BLaER1 (cell line): ENCODE measurements at regions not wholly inside any gene's neighbourhood (a gene's known extent, or its start where the extent isn't known, plus 50 kb on each side); places are given as distances from the start of the nearest gene placed in this dataset.
"Not testable (repeated sequence)": the region's sequence is repeated elsewhere in the genome, so short reads cannot be mapped to it uniquely, and the experiment has no call there.

Experiments used
- H3K27ac ChIP-seq: shearing (Covaris generic); formaldehyde crosslinking; 2 replicates; pipeline ENCODE4 v1.8.1; 2022
- H3K27me3 ChIP-seq: shearing (Covaris generic); formaldehyde crosslinking; 2 replicates; pipeline ENCODE4 v1.8.1; 2022
- H3K36me3 ChIP-seq: shearing (Covaris generic); formaldehyde crosslinking; 2 replicates; pipeline ENCODE4 v1.8.1; 2022
- H3K4me1 ChIP-seq: shearing (Covaris generic); formaldehyde crosslinking; 2 replicates; pipeline ENCODE4 v1.8.1; 2022
- H3K4me2 ChIP-seq: shearing (Covaris generic); formaldehyde crosslinking; 2 replicates; pipeline ENCODE4 v1.8.1; 2022
- H3K4me3 ChIP-seq: shearing (Covaris generic); formaldehyde crosslinking; 2 replicates; pipeline ENCODE4 v1.8.1; 2022
- H3K9ac ChIP-seq: shearing (Covaris generic); formaldehyde crosslinking; 2 replicates; pipeline ENCODE4 v1.8.1; 2022
- H3K9me3 ChIP-seq: shearing (Covaris generic); formaldehyde crosslinking; 2 replicates; pipeline ENCODE4 v1.8.1; 2022
- H4K20me1 ChIP-seq: shearing (Covaris generic); formaldehyde crosslinking; 2 replicates; pipeline ENCODE4 v1.8.1; 2022
- Cebpa-rat ChIP-seq: shearing (Covaris generic); IDR thresholded peaks from 2 replicates; pipeline ENCODE4 v1.8.1; 2022

- H3K4me1 ChIP-seq, H3K4me2 ChIP-seq, H3K27me3 ChIP-seq, H3K9me3 ChIP-seq, H3K27ac ChIP-seq, H3K9ac ChIP-seq, H4K20me1 ChIP-seq, H3K36me3 ChIP-seq, H3K4me3 ChIP-seq: not testable (repeated sequence)
These were observed 439.1 kb downstream of the SPATA31A7 start for GRCh38 chr9:61628951-61629350.

DNA sequence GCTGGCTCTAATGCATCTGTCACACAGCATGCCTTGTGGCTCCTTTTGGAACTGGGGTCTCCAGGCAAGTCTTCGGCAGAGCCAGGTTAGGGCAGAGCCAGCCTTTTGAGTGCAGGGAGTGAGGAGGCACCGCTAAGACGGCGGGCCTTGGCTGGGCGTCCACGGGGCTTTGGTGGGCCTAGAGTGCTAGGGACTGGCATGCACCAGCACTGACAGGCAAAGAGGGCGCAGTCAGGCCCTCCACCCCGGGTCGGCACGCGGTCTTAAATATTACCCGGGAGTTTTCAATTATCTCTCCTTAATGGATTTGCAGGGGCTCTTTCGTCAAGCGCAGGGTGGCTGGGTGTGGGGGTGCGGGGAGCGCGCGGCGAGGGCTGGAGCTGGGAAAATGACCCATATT lies 444.4 kb downstream of the SPATA31A7 start:
- no peak for TF ChIP-seq Cebpa-rat
- Histone ChIP-seq H3K9ac (no peak overlapping the region), H3K27ac (no peak overlapping the region), H3K4me3 (no peak overlapping the region), H3K4me2 (no peak overlapping the region), H3K4me1 (no peaks in the 10 kb centered on the region), H3K36me3 (no peaks in the 10 kb centered on the region), H3K27me3 (no peaks in the 10 kb centered on the region), H4K20me1 (no peaks in the 10 kb centered on the region), H3K9me3 (no peaks in the 10 kb centered on the region)

DNA sequence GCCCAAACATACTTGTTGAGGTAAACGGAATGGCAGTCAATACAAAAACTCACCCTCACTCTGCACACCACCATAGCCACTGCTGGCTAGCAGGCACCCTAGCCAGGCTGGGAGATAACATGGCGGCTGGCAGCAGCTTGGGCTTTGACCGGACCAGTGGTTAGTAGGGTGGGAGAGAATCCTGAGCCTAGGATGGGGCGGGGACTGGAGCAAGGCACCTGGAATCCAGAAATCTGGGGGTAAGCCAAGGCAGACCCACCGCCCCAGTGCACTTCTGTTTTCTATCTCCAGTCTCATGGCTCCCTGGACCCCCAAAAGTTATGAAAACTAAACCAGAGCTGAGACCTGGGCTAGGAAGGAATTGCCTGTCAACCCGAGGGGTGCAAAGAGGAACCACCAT lies 474.4 kb downstream of the SPATA31A7 start:
- H4K20me1 ChIP-seq, H3K4me3 ChIP-seq, H3K27ac ChIP-seq, H3K4me2 ChIP-seq, H3K36me3 ChIP-seq, H3K4me1 ChIP-seq, H3K9ac ChIP-seq, H3K27me3 ChIP-seq: not testable (repeated sequence)
- H3K9me3 ChIP-seq, result peaks cover 26% of the 10 kb centered on the region

DNA sequence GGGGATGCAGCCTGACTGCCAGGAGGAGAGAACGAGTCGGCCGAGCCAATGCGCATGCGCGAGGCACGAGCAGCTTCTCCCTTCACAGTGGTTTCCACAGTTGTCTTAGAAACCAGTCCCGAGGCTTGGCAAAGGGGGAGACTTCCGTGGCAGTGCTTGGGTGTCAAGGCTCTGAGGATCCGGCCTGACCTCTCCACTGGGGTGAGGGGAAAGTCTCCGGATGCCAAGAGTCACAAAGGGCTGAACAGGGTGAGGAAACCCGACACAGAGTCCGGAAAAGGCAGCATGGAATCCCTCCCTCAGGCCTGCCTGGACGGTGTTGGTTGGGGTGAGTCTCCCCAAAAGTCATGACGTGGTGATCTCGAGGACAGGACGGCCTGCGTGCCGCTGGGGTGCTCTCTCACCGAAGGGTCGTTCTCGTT lies 475.5 kb downstream of the SPATA31A7 start:
- no peak overlapping the region for H3K27ac ChIP-seq
- H3K4me2 ChIP-seq, result no peak overlapping the region
- H3K9me3 ChIP-seq, result peaks cover 35% of the 10 kb centered on the region
- no peaks in the 10 kb centered on the region for H3K36me3 ChIP-seq
- no peak overlapping the region for H3K4me3 ChIP-seq
- no peak for TF ChIP-seq Cebpa-rat
- no peaks in the 10 kb centered on the region for H3K27me3 ChIP-seq
- H3K9ac ChIP-seq, result no peak overlapping the region
- H3K4me1 ChIP-seq, result no peaks in the 10 kb centered on the region
- H4K20me1 ChIP-seq, result no peaks in the 10 kb centered on the region

DNA sequence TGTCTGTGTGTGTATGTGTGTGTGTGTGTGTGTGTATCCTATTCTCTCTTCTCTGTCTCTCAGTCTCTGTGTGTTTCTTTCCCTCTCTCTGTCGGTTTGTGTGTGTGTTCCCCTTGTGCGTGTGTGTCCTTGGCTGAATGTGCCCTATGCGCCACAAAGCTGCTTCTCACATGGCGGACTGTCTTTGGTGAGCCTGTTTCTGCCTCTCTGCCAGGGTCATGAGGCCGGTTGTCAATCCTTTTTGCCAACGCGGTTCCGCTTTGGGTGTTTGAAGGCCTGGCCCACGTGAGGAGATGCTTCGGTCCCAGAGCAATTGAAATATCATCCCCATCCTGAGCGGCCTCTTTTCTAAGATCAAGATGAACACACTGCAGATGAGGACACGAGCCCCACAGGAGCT lies 476.0 kb downstream of the SPATA31A7 start:
- Histone ChIP-seq H3K27ac (no peak overlapping the region), H3K4me2 (no peak overlapping the region), H3K4me1 (no peaks in the 10 kb centered on the region), H3K36me3 (no peaks in the 10 kb centered on the region), H3K27me3 (no peaks in the 10 kb centered on the region), H3K9ac (no peak overlapping the region), H4K20me1 (no peaks in the 10 kb centered on the region), H3K4me3 (no peak overlapping the region), H3K9me3 (peaks cover 40% of the 10 kb centered on the region)
- TF ChIP-seq Cebpa-rat, result no peak

DNA sequence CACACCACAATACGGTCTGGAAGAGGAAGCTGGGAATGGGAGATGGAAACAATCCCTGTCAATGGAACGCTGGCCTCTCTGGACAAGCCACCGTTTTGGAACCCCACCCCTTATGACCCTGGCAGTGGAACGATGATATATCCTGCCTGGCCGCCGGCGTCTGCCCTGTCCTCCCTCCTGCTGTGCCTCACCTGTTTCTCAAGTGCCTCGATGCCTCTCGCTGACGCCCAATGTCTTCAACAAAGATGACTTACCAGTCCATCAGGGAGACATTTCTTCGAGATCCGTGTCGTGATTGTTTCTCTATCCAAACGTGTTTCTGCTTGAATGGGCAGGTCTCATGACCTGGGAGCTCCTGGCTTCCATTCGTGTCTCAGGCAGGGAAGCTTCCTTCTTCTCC lies 476.5 kb downstream of the SPATA31A7 start:
- no peak overlapping the region for H3K9ac ChIP-seq
- peaks cover 45% of the 10 kb centered on the region for H3K9me3 ChIP-seq
- no peaks in the 10 kb centered on the region for H4K20me1 ChIP-seq
- no peak overlapping the region for H3K27ac ChIP-seq
- no peak for TF ChIP-seq Cebpa-rat
- no peak overlapping the region for H3K4me2 ChIP-seq
- no peaks in the 10 kb centered on the region for H3K27me3 ChIP-seq
- H3K36me3 ChIP-seq, result no peaks in the 10 kb centered on the region
- no peak overlapping the region for H3K4me3 ChIP-seq
- H3K4me1 ChIP-seq, result no peaks in the 10 kb centered on the region

- Histone ChIP-seq H3K9me3 (peaks cover 51% of the 10 kb centered on the region), H3K4me3 (no peak overlapping the region), H3K4me1 (no peaks in the 10 kb centered on the region), H3K27me3 (no peaks in the 10 kb centered on the region), H3K4me2 (no peak overlapping the region), H4K20me1 (no peaks in the 10 kb centered on the region), H3K36me3 (no peaks in the 10 kb centered on the region), H3K27ac (no peak overlapping the region), H3K9ac (no peak overlapping the region)
- TF ChIP-seq Cebpa-rat, result no peak
These were observed 477.1 kb downstream of the SPATA31A7 start for GRCh38 chr9:61666849-61667371.

DNA sequence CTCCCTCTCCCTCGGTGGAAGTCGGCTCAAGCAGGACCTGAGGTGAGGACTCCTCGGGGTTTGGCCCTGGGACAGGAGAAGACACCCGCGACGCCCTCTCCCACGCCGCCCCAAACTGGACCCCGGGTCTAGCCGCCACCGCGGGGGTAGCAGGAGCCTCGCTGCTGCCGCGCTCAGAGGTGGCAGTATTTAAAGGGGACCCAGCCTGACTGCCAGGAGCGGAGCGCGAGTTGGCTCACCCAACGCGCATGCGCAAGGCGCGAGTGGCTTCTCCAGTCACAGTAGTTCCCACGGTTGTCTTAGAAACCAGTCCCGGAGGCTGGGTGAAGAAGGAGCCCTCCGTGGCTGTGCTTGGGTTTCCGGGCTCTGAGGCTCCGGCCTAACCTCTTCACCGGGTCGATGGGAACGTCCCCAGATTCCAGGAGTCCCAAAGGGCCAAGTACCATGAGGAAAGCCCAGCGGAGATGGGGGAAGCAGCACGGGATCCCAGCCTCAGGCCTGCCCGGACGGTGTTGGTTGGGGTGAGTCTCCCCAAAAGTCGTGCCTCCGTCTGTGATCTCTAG lies 477.8 kb downstream of the SPATA31A7 start:
- no peaks in the 10 kb centered on the region for H3K36me3 ChIP-seq
- no peak for TF ChIP-seq Cebpa-rat
- H3K4me1 ChIP-seq, result no peaks in the 10 kb centered on the region
- no peaks in the 10 kb centered on the region for H3K27me3 ChIP-seq
- H3K9me3 ChIP-seq, result peaks cover 52% of the 10 kb centered on the region
- no peaks in the 10 kb centered on the region for H4K20me1 ChIP-seq
- H3K4me3 ChIP-seq, result no peak overlapping the region
- H3K9ac ChIP-seq, result no peak overlapping the region
- no peak overlapping the region for H3K27ac ChIP-seq
- H3K4me2 ChIP-seq, result no peak overlapping the region

DNA sequence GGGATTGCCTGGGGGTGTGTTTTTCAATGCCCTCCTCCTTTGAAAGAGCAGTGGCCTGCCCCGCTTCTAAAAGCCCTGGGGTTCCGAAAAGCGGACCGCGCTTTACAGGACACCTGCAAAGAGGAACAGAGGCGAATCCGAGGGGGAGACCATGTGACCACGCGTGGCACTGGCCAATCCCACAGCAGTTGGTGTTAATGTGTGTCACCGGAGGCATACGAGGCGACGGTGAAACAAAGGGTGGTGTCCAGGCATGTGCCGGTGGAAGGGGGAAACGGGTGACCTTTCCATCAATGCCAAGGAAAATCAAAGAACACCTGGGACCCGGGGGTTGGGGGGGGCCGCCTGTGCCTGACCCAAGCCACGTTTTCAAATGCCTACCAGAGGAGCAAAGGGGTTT lies 478.4 kb downstream of the SPATA31A7 start:
- not testable (repeated sequence) for H4K20me1 ChIP-seq, H3K4me3 ChIP-seq, H3K4me2 ChIP-seq, H3K4me1 ChIP-seq, H3K27me3 ChIP-seq, H3K9ac ChIP-seq, H3K36me3 ChIP-seq, H3K27ac ChIP-seq
- H3K9me3 ChIP-seq, result peaks cover 52% of the 10 kb centered on the region

GRCh38 chr9:61668846-61669245 lies 479.0 kb downstream of the SPATA31A7 start:
- Histone ChIP-seq H3K36me3 (no peaks in the 10 kb centered on the region), H3K9ac (no peak overlapping the region), H3K4me3 (no peak overlapping the region), H3K4me2 (no peak overlapping the region), H3K27ac (no peak overlapping the region), H3K4me1 (no peaks in the 10 kb centered on the region), H4K20me1 (no peaks in the 10 kb centered on the region), H3K9me3 (peaks cover 52% of the 10 kb centered on the region), H3K27me3 (no peaks in the 10 kb centered on the region)
- TF ChIP-seq Cebpa-rat, result no peak

DNA sequence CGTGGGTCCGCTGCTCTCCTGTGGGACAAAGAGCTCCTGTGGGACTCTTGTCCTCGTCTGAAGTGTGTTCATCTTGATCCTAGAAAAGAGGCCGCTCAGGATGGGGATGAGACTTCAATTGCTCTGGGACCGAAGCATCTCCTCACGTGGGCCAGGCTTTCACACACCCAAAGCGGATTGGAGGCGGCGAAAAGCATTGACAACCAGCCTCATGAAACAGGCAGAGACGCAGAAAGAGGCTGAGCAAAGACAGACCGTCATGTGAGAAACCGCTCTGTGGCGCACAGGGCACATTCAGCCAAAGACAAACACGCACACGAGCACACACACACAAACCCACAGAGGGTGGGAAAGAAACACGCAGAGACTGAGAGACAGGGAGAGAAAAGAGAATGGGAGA lies 479.5 kb downstream of the SPATA31A7 start:
- no peaks in the 10 kb centered on the region for H3K27me3 ChIP-seq
- peaks cover 52% of the 10 kb centered on the region for H3K9me3 ChIP-seq
- no peaks in the 10 kb centered on the region for H4K20me1 ChIP-seq
- TF ChIP-seq Cebpa-rat, result no peak
- H3K36me3 ChIP-seq, result no peaks in the 10 kb centered on the region
- H3K4me2 ChIP-seq, result no peak overlapping the region
- H3K9ac ChIP-seq, result no peak overlapping the region
- H3K4me1 ChIP-seq, result no peaks in the 10 kb centered on the region
- no peak overlapping the region for H3K4me3 ChIP-seq
- no peak overlapping the region for H3K27ac ChIP-seq

- not testable (repeated sequence) for H4K20me1 ChIP-seq, H3K4me3 ChIP-seq, H3K27ac ChIP-seq, H3K4me1 ChIP-seq, H3K9ac ChIP-seq, H3K36me3 ChIP-seq, H3K4me2 ChIP-seq, H3K27me3 ChIP-seq
- peaks cover 52% of the 10 kb centered on the region for H3K9me3 ChIP-seq
These were observed 480.1 kb downstream of the SPATA31A7 start for GRCh38 chr9:61669831-61670505.
